Activated CD8-positive, alpha-beta T cell treated with anti-CD3 and anti-CD28 coated beads, Interleukin-2, amount 10 ng/mL, durations not matched to agents 7 days and 5 days (primary cell): ENCODE measurements at regions not wholly inside any gene's neighbourhood (a gene's known extent, or its start where the extent isn't known, plus 50 kb on each side); places are given as distances from the start of the nearest gene placed in this dataset.
"Not testable (repeated sequence)": the region's sequence is repeated elsewhere in the genome, so short reads cannot be mapped to it uniquely, and the experiment has no call there.

Experiments
- ATAC-seq: fragments of 150-1000 bp; cut with Tn5 transposase; one replicate; pipeline ENCODE4 v1.10.0; 2021; ENCODE audit warnings: moderate library complexity
- CTCF ChIA-PET: fragments of 350-600 bp; sonication (Branson Sonifier 250); formaldehyde crosslinking; loops from one replicate; lab custom pipeline; 2021; ENCODE audit warnings: antibody characterized with exemption; lab: Charles Lee
- POLR2A ChIA-PET: fragments of 350-600 bp; sonication (Branson Sonifier 250); formaldehyde crosslinking; loops from one replicate; lab custom pipeline; 2021; ENCODE audit warnings: antibody characterized with exemption; lab: Charles Lee
- DNase-seq: peaks from one replicate; pipeline ENCODE4 v3.0.0-alpha.2; 2020
- H3K27ac Mint-ChIP-seq: one replicate; pipeline ENCODE4 v1.8.0; 2021; ENCODE audit warnings: mild to moderate bottlenecking, mixed read lengths
- H3K27me3 Mint-ChIP-seq: one replicate; pipeline ENCODE4 v1.8.0; 2021; ENCODE audit warnings: low read depth, mixed read lengths
- H3K36me3 Mint-ChIP-seq: one replicate; pipeline ENCODE4 v1.8.0; 2021; ENCODE audit warnings: low read depth, mixed read lengths
- H3K4me1 Mint-ChIP-seq: one replicate; pipeline ENCODE4 v1.8.0; 2021; ENCODE audit warnings: low read depth, mixed read lengths
- H3K4me3 Mint-ChIP-seq: one replicate; pipeline ENCODE4 v1.8.0; 2021; ENCODE audit warnings: mild to moderate bottlenecking, mixed read lengths
- H3K9me3 Mint-ChIP-seq: one replicate; pipeline ENCODE4 v1.8.0; 2022; ENCODE audit warnings: mixed read lengths; ENCODE audit not compliant: insufficient read depth

DNA sequence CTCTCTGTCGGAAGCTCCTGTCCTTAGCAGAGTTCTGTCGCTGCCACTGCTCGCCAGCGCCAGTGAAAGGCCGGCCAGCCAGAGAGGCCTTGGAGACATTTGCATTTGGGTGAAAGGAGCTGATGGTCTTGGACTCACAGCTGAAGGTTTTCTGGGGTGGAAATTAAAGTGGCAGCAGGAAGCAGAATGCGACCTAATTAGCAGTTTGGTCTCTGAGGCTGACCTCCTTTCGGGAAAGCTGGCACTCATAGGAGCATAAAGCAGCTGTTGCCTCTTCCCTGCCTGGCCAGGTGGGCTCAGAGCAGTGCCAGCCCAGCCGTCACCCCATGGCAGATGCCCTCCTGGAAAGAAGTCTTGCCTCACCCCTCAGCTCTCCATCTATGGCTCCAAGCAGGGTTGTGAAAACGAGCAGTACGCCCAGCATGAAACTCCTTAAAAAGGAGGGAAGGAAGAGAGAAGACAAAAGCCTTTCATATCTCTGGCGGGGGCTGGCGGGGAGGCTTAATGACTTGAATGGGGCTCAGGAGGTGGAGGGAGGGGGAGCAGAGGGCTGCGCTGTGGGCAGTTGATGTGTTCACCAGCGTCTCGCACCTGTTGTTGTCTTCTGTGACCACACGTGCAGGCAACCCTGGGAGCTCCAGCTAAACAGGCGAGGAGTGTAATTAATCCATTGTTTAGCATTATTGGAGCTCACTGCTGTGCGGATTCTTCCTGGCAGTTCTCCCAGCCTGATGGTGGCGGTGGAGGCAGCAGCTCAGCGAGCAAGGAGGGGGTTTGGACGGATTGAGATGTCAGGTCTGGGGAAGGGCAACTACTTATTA lies 264.0 kb downstream of the MID1IP1 start:
- no peak overlapping the region for H3K27ac Mint-ChIP-seq
- POLR2A ChIA-PET, result no interaction called here

DNA sequence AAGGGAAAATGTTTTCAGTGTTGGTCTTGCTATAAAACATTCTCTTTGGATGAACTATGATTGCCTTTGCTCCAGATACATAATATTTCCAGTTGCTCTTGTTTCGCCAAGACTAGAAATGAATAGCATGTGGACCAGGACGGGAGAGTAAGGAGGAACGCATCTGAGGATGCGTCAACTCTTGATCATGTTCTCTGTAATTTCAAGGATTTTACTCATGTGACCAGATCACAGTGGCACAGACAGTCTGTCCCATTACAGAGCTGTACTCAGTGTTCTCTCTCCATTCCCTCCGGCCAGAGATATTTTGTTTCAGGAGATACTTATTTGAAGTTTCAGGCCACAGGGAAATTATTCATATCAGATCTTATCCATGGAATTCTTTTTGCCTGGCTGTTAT lies 266.6 kb downstream of the MID1IP1 start:
- ChIA-PET POLR2A (no interaction called here), CTCF (no interaction called here)
- Mint-ChIP-seq H3K27ac (no peak overlapping the region), H3K27me3 (no peaks in the 10 kb centered on the region), H3K9me3 (no peaks in the 10 kb centered on the region), H3K36me3 (no peaks in the 10 kb centered on the region), H3K4me1 (no peaks in the 10 kb centered on the region), H3K4me3 (no peak overlapping the region)
- no peak for ATAC-seq
- DNase-seq, result no peak

More for the DNA sequence above, 264.0 kb downstream of the MID1IP1 start:
- no peaks in the 10 kb centered on the region for H3K27me3 Mint-ChIP-seq
- H3K36me3 Mint-ChIP-seq, result peaks cover 2% of the 10 kb centered on the region
- peaks cover 4% of the 10 kb centered on the region for H3K9me3 Mint-ChIP-seq
- ATAC-seq (no peak), DNase-seq (no peak)
- no peaks in the 10 kb centered on the region for H3K4me1 Mint-ChIP-seq
- H3K4me3 Mint-ChIP-seq, result no peak overlapping the region
- CTCF ChIA-PET, result no interaction called here

DNA sequence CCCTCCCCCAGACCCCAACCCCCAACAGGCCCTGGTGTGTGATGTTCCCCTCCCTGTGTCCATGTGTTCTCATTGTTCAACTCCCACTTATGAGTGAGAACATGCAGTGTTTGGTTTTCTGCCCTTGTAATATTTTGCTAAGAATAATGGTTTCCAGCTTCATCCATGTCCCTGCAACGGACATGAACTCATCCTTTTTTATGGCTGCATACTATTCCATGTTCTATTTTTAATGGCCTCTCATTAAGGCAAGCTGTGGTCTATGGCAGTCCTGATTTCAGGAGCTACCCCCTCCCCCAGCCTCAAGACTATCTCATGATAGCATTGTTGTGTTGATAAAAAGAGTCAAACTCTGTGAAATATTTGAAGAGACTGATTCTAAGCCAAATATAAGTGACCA lies 267.4 kb downstream of the MID1IP1 start:
- POLR2A ChIA-PET, H3K36me3 Mint-ChIP-seq, H3K9me3 Mint-ChIP-seq: not testable (repeated sequence)

DNA sequence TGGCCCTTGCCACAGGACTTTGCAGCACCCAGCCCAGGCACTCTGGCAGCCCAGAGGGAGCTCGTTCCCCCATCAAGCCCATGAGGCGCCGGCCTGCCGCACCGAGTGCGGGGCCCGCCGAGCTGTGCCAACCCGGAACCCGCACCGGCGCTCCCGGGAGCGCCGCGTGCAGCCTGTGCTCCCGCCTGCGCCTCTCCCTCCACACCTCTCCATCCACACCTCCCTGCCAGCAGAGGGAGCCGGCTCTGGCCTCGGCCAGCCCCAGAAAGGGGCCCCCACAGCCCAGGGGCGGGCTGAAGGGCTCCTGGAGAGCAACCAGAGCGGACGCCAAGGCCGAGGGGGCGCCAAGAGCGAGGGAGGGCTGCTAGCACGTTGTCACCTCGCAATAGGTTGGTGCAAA lies 268.8 kb downstream of the MID1IP1 start:
- ATAC-seq (no peak), DNase-seq (no peak)
- Mint-ChIP-seq H3K4me1 (no peaks in the 10 kb centered on the region), H3K27me3 (no peaks in the 10 kb centered on the region), H3K9me3 (no peaks in the 10 kb centered on the region), H3K36me3 (no peaks in the 10 kb centered on the region), H3K27ac (no peak overlapping the region), H3K4me3 (no peak overlapping the region)
- ChIA-PET POLR2A (no interaction called here), CTCF (no interaction called here)

More for the DNA sequence above, 267.4 kb downstream of the MID1IP1 start:
- H3K27me3 Mint-ChIP-seq, ATAC-seq, DNase-seq, H3K4me3 Mint-ChIP-seq, H3K27ac Mint-ChIP-seq, H3K4me1 Mint-ChIP-seq, CTCF ChIA-PET: not testable (repeated sequence)

DNA sequence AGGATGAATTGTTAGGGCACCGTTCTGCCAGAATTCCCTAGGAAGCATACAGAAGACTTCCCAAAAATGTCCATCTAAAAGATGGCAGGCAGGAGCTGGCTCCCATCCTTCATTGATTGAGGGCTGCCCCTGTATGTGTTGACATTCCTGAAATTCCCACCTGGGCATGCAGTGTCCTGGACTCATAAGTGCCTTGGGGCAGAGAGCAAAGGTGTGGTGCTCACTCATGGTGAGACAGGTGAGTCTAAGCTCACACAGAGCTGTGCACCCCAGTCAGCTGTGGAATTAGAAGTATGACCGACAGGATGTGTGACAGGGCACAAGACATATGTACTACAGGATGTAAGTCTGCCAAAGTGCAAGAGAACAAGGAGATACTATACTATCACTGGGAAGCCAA lies 271.9 kb downstream of the MID1IP1 start:
- Mint-ChIP-seq H3K27me3 (no peaks in the 10 kb centered on the region), H3K9me3 (no peaks in the 10 kb centered on the region), H3K36me3 (no peaks in the 10 kb centered on the region), H3K4me3 (no peak overlapping the region), H3K27ac (no peak overlapping the region), H3K4me1 (no peaks in the 10 kb centered on the region)
- POLR2A ChIA-PET, result no interaction called here
- DNase-seq (no peak), ATAC-seq (no peak)
- CTCF ChIA-PET, result no interaction called here

DNA sequence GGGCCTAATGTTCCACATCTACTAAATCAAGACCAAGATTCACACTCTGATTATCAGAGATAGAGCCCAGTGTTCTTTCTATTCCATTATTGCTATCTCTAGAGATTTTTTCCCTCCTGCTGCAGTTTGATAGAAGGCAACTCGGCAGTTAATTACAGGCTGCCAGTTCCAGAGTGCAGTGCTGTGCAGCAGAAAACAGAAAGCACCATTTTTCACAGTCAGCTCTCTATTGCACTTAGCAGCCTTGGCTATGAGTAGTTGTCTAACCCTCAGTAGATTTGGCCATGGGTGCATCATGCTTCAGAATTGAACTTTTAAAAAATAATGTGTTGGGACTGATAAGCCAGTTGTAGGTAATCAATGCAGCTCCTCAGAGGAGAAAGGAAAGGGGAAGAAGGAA lies 295.3 kb downstream of the MID1IP1 start:
- no peak for ATAC-seq
- DNase-seq, result no peak
- H3K27me3 Mint-ChIP-seq, result peaks cover 3% of the 10 kb centered on the region

DNA sequence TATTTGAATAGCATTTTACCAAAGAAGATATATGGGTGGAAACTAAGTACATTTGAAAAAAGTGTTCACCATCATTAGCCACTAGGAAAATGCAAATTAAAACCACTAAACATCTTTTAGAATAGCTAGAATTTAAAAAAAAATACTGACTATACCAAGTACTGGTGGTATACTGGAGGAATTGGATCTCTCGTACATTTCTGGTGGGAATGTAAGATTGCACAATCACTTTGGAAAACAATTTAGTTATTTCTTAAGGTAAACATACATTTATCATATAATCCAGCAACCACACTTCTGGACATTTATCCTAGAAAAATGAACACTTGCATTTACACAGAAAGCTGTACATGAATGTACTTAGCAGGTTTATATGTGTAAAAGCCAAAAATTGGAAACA lies 303.5 kb downstream of the MID1IP1 start:
- H3K27me3 Mint-ChIP-seq, result peaks cover 4% of the 10 kb centered on the region
- ChIA-PET CTCF (no interaction called here), POLR2A (no interaction called here)
- no peak for DNase-seq
- no peaks in the 10 kb centered on the region for H3K4me1 Mint-ChIP-seq
- no peak overlapping the region for H3K27ac Mint-ChIP-seq
- no peaks in the 10 kb centered on the region for H3K36me3 Mint-ChIP-seq
- H3K9me3 Mint-ChIP-seq, result no peaks in the 10 kb centered on the region
- H3K4me3 Mint-ChIP-seq, result no peak overlapping the region
- no peak for ATAC-seq

More for the DNA sequence above, 295.3 kb downstream of the MID1IP1 start:
- H3K9me3 Mint-ChIP-seq, result no peaks in the 10 kb centered on the region
- no peaks in the 10 kb centered on the region for H3K4me1 Mint-ChIP-seq
- H3K27ac Mint-ChIP-seq, result no peak overlapping the region
- CTCF ChIA-PET, result no interaction called here
- POLR2A ChIA-PET, result no interaction called here
- H3K4me3 Mint-ChIP-seq, result no peak overlapping the region
- no peaks in the 10 kb centered on the region for H3K36me3 Mint-ChIP-seq

DNA sequence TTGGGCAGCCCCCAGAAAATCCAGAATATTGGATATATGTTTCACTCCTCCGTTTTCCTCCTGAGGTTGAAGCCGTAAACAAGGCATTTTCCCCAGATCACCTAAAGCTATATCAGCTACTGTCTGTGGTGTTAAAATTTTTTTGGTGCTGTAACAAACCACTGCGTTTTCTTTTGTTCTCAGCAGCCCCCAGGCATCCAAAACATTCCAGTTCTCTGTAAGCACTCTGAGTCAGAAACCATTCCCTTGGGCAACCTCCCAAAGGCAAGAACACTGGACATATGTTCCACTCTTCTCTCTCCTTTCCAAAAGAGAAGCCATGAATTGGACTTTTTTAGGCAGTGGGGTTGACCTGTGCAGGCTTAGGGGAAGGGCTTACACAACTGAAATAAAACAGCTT lies 310.9 kb downstream of the MID1IP1 start:
- no peaks in the 10 kb centered on the region for H3K9me3 Mint-ChIP-seq
- H3K27ac Mint-ChIP-seq, result no peak overlapping the region
- ChIA-PET CTCF (no interaction called here), POLR2A (no interaction called here)
- no peaks in the 10 kb centered on the region for H3K4me1 Mint-ChIP-seq
- H3K36me3 Mint-ChIP-seq, result no peaks in the 10 kb centered on the region
- H3K4me3 Mint-ChIP-seq, result no peak overlapping the region
- DNase-seq (no peak), ATAC-seq (no peak)
- H3K27me3 Mint-ChIP-seq, result peaks cover 2% of the 10 kb centered on the region

DNA sequence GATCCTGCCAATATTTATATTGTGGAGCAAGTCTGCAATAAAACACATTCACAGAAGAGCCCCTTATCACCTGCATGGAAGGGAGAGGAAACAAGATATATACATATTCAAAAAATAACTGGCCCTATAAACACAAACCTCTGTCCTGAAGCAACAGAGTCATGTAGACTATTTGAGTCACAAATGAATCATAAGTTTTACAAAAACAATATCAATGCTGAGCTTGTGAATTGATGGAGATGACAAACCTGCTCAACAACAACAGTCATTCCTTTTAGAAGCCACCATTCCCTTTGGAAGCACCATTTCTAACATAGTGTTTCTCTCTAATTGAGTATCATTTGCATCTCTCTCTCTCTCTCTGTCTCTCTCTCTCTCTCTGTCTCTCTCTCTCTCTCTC lies 313.9 kb downstream of the MID1IP1 start:
- Mint-ChIP-seq H3K36me3 (no peaks in the 10 kb centered on the region), H3K9me3 (no peaks in the 10 kb centered on the region), H3K27me3 (no peaks in the 10 kb centered on the region), H3K4me3 (no peak overlapping the region), H3K4me1 (no peaks in the 10 kb centered on the region), H3K27ac (no peak overlapping the region)
- POLR2A ChIA-PET, result no interaction called here
- DNase-seq (no peak), ATAC-seq (no peak)
- CTCF ChIA-PET, result no interaction called here

DNA sequence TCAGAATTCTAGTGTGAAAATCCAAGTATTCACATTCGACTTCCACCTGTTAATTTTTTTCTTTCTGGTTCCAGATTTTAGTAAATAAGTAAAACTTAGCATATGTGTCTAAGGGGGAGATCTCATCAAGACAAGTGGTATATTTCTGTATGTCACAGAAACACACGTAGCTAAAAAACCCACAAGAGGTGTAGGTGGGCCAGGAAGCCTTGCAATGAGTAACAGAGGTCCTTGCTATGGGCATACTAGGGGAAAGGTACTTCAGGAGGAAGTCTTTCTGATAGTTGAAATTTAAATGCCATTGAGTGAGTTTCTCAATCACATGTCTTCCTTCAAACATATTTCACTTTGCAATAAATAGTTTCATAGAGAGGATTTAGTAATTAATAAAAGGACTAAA lies 315.8 kb downstream of the MID1IP1 start:
- H3K36me3 Mint-ChIP-seq, result no peaks in the 10 kb centered on the region
- H3K4me3 Mint-ChIP-seq, result no peak overlapping the region
- H3K27me3 Mint-ChIP-seq, result no peaks in the 10 kb centered on the region
- DNase-seq, result no peak
- H3K9me3 Mint-ChIP-seq, result no peaks in the 10 kb centered on the region
- no peaks in the 10 kb centered on the region for H3K4me1 Mint-ChIP-seq
- ChIA-PET POLR2A (no interaction called here), CTCF (no interaction called here)
- ATAC-seq, result no peak
- no peak overlapping the region for H3K27ac Mint-ChIP-seq

DNA sequence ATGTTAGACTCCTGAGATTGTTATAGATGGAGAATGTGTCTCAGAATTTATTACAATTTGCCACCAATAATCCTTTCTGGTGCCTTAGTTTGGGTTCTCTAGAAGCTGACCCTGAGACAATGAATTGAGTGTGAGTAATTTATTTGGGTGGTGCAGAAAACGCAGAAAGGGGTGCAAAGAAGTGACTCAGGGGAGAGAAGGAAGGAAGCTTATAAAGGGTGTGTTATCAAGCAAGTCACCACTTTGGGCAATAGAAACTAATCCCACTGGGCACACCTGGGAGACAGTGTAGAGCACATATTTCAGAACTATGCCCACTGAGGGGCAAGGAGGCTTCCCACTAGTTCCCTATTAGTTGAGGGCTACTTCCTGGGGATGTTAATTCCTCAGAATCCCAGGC lies 320.6 kb downstream of the MID1IP1 start:
- no peak for ATAC-seq
- DNase-seq, result no peak
- H3K27me3 Mint-ChIP-seq, result no peaks in the 10 kb centered on the region
- H3K9me3 Mint-ChIP-seq, result no peaks in the 10 kb centered on the region
- H3K36me3 Mint-ChIP-seq, result no peaks in the 10 kb centered on the region
- H3K4me1 Mint-ChIP-seq, result no peaks in the 10 kb centered on the region
- no peak overlapping the region for H3K4me3 Mint-ChIP-seq
- ChIA-PET CTCF (no interaction called here), POLR2A (no interaction called here)
- no peak overlapping the region for H3K27ac Mint-ChIP-seq

DNA sequence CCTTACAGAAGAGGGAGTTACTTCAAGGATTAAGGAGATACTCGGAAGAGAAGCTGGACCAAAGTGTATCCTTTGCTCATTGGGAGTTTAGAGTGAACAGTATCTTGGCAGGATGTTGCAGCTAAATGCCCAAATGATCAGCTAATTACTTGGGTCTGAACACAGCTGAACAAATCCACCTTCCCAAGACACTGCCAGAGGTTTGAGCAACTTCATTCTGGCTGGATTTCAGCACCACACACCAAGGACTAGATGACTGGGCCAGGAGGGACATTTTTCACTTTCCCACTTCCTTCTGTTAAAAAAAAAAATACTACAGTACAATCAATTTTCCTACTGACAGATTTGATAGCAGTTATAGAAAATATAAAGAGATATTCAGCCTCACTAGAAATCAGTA lies 324.6 kb downstream of the MID1IP1 start:
- H3K9me3 Mint-ChIP-seq, result no peaks in the 10 kb centered on the region
- CTCF ChIA-PET, result no interaction called here

DNA sequence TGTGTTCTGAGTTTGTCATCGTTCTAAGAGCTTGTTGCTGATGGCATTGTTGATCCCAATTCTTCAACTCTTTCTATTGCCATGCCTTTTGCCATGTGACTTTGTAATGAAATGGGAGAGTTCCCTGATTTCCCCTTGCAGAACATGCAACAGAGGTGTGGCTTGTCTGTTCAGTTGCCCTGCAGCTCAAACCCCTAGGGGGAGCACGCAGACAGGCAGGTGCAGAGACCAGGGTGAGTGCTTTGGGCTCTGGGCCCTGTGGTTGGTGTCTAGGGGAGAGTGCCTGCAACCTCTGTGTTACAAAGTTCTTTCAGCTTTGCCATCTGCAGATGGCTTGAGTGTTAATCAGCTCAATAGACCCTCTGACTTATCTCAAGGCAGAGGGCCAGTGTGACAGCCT lies 332.7 kb downstream of the MID1IP1 start:
- Mint-ChIP-seq H3K9me3 (no peaks in the 10 kb centered on the region), H3K36me3 (no peaks in the 10 kb centered on the region), H3K27ac (no peak overlapping the region), H3K4me1 (no peaks in the 10 kb centered on the region), H3K4me3 (no peak overlapping the region), H3K27me3 (no peaks in the 10 kb centered on the region)
- ChIA-PET CTCF (interaction anchor here (1.1 to 1.3 kb wide), 4 partner anchors 15 to 28 kb away, joined by 3 to 4 read pairs (median 3); no protein-coding TSS in a partner anchor), POLR2A (no interaction called here)
- peak; percentile 24 for DNase-seq
- ATAC-seq, result no peak

More for the DNA sequence above, 324.6 kb downstream of the MID1IP1 start:
- no peak overlapping the region for H3K4me3 Mint-ChIP-seq
- no peaks in the 10 kb centered on the region for H3K4me1 Mint-ChIP-seq
- H3K27me3 Mint-ChIP-seq, result no peaks in the 10 kb centered on the region
- DNase-seq, result no peak
- no peak for ATAC-seq
- no peaks in the 10 kb centered on the region for H3K36me3 Mint-ChIP-seq
- no peak overlapping the region for H3K27ac Mint-ChIP-seq
- POLR2A ChIA-PET, result no interaction called here
